H9 (cell line): ENCODE measurements at regions not wholly inside any gene's neighbourhood (a gene's known extent, or its start where the extent isn't known, plus 50 kb on each side); places are given as distances from the start of the nearest gene placed in this dataset.

ENCODE experiments used
- DNase-seq: peaks from one replicate; pipeline ENCODE4 v3.0.0-alpha.2; 2017
- H2AFZ ChIP-seq: one replicate; pipeline ENCODE4 v1.6.1; 2013; ENCODE audit warnings: mild to moderate bottlenecking, low read length, control low read depth, moderate library complexity
- H2AK5ac ChIP-seq: 2 replicates; pipeline ENCODE4 v1.6.1; 2013; ENCODE audit warnings: low read length, control low read depth, mixed read lengths; ENCODE audit not compliant: insufficient read length
- H2BK120ac ChIP-seq: one replicate; pipeline ENCODE4 v1.6.1; 2013; ENCODE audit warnings: low read depth, mild to moderate bottlenecking, low read length, control low read depth, inconsistent platforms; ENCODE audit not compliant: poor library complexity, severe bottlenecking
- H2BK12ac ChIP-seq: 2 replicates; pipeline ENCODE4 v1.6.1; 2013; ENCODE audit warnings: low read length, control low read depth, mixed read lengths, low read depth; ENCODE audit not compliant: insufficient read length
- H2BK15ac ChIP-seq: 2 replicates; pipeline ENCODE4 v1.6.1; 2013; ENCODE audit warnings: low read depth, low read length, control low read depth
- H2BK20ac ChIP-seq: one replicate; pipeline ENCODE4 v1.6.1; 2013; ENCODE audit warnings: low read depth, mild to moderate bottlenecking, low read length, control low read depth, inconsistent platforms; ENCODE audit not compliant: poor library complexity, severe bottlenecking
- H2BK5ac ChIP-seq: 2 replicates; pipeline ENCODE4 v1.6.1; 2013; ENCODE audit warnings: low read length, control low read depth, mixed read lengths; ENCODE audit not compliant: insufficient read length
- H3K14ac ChIP-seq: 2 replicates; pipeline ENCODE4 v1.6.1; 2013; ENCODE audit warnings: low read length, control low read depth; ENCODE audit not compliant: insufficient read depth
- H3K18ac ChIP-seq: 2 replicates; pipeline ENCODE4 v1.6.1; 2013; ENCODE audit warnings: low read depth, mild to moderate bottlenecking, mixed read lengths, low read length, control low read depth; ENCODE audit not compliant: insufficient read length
- H3K23ac ChIP-seq: 2 replicates; pipeline ENCODE4 v1.6.1; 2013; ENCODE audit warnings: low read length, control low read depth, mixed read lengths, low read depth; ENCODE audit not compliant: insufficient read length
- H3K23me2 ChIP-seq: 2 replicates; pipeline ENCODE4 v1.6.1; 2013; ENCODE audit warnings: low read depth, mild to moderate bottlenecking, mixed read lengths, low read length, control low read depth; ENCODE audit not compliant: insufficient read length, poor library complexity, severe bottlenecking
- H3K27ac ChIP-seq: 2 replicates; pipeline ENCODE4 v1.5.1; 2013; ENCODE audit warnings: low read length, control low read depth, mixed read lengths, low read depth; ENCODE audit not compliant: insufficient read length
- H3K27me3 ChIP-seq: 2 replicates; pipeline ENCODE4 v1.6.1; 2013; ENCODE audit warnings: low read length, control low read depth, inconsistent platforms; ENCODE audit not compliant: insufficient read depth
- H3K4ac ChIP-seq: 2 replicates; pipeline ENCODE4 v1.6.1; 2013; ENCODE audit warnings: low read depth, mild to moderate bottlenecking, control low read depth, inconsistent platforms, low read length, moderate library complexity
- H3K4me1 ChIP-seq: 2 replicates; pipeline ENCODE4 v1.6.1; 2013; ENCODE audit warnings: low read length, control low read depth, inconsistent platforms; ENCODE audit not compliant: insufficient read depth
- H3K4me2 ChIP-seq: 2 replicates; pipeline ENCODE4 v1.6.1; 2013; ENCODE audit warnings: low read length, control low read depth, mixed read lengths; ENCODE audit not compliant: insufficient read length, insufficient read depth
- H3K56ac ChIP-seq: 2 replicates; pipeline ENCODE4 v1.6.1; 2013; ENCODE audit warnings: low read depth, mild to moderate bottlenecking, mixed read lengths, low read length, control low read depth; ENCODE audit not compliant: insufficient read length
- H3K79me1 ChIP-seq: 2 replicates; pipeline ENCODE4 v1.6.1; 2013; ENCODE audit warnings: low read depth, mild to moderate bottlenecking, moderate library complexity, low read length, control low read depth, inconsistent platforms; ENCODE audit not compliant: insufficient read depth, poor library complexity, severe bottlenecking
- H3K79me2 ChIP-seq: 2 replicates; pipeline ENCODE4 v1.6.1; 2013; ENCODE audit warnings: low read length, control low read depth, inconsistent platforms; ENCODE audit not compliant: insufficient read depth
- H3K9ac ChIP-seq: 2 replicates; pipeline ENCODE4 v1.6.1; 2013; ENCODE audit warnings: low read length, control low read depth, mixed read lengths; ENCODE audit not compliant: insufficient read length; ENCODE audit errors: extremely low read depth
- H3K9me3 ChIP-seq: one replicate; pipeline ENCODE4 v1.6.1; 2013; ENCODE audit warnings: low read depth, low read length, inconsistent platforms; ENCODE audit not compliant: control insufficient read depth
- H3T11ph ChIP-seq: one replicate; pipeline ENCODE4 v1.6.1; 2013; ENCODE audit warnings: mild to moderate bottlenecking, low read length, control low read depth, inconsistent platforms
- H4K20me1 ChIP-seq: one replicate; pipeline ENCODE4 v1.6.1; 2013; ENCODE audit not compliant: control insufficient read depth, insufficient read length, insufficient read depth
- H4K5ac ChIP-seq: 2 replicates; pipeline ENCODE4 v1.6.1; 2013; ENCODE audit warnings: low read depth, mild to moderate bottlenecking, mixed read lengths, low read length, control low read depth; ENCODE audit not compliant: insufficient read length
- H4K8ac ChIP-seq: replicated peaks from 2 replicates; pipeline ENCODE4 v1.6.1; 2013; ENCODE audit warnings: low read length, control low read depth, mixed read lengths, low read depth; ENCODE audit not compliant: insufficient read length
- H4K91ac ChIP-seq: 2 replicates; pipeline ENCODE4 v1.6.1; 2013; ENCODE audit warnings: low read depth, mild to moderate bottlenecking, moderate library complexity, mixed read lengths, low read length, control low read depth; ENCODE audit not compliant: insufficient read length
- H3K27ac Mint-ChIP-seq, 3 experiments: 2 replicates in 2 of 3; 3 replicates in 1 of 3; pipeline ENCODE4 v1.8.0; 2020 to 2021; ENCODE audit warnings: mixed read lengths in 3 of 3, mild to moderate bottlenecking in 1 of 3, moderate library complexity in 1 of 3
- H3K27me3 Mint-ChIP-seq: 2 replicates; pipeline ENCODE4 v1.8.0; 2021; ENCODE audit warnings: low read depth, mild to moderate bottlenecking, moderate library complexity, mixed read lengths
- H3K36me3 Mint-ChIP-seq, 3 experiments: 2 replicates in 2 of 3; 3 replicates in 1 of 3; pipeline ENCODE4 v1.8.0; 2020 to 2021; ENCODE audit warnings: low read depth in 3 of 3, mixed read lengths in 3 of 3; ENCODE audit not compliant: insufficient read depth in 1 of 3
- H3K4me1 Mint-ChIP-seq, 2 experiments: 2 replicates each; pipeline ENCODE4 v1.8.0; 2020; ENCODE audit warnings: mixed read lengths in 2 of 2
- H3K4me3 Mint-ChIP-seq, 2 experiments: 2 replicates in 1 of 2; 3 replicates in 1 of 2; pipeline ENCODE4 v1.8.0; 2020 to 2021; ENCODE audit warnings: mild to moderate bottlenecking in 2 of 2, mixed read lengths in 2 of 2, moderate library complexity in 1 of 2
- H3K9me3 Mint-ChIP-seq, 2 experiments: 2 replicates in 1 of 2; 3 replicates in 1 of 2; pipeline ENCODE4 v1.8.0; 2020; ENCODE audit warnings: mild to moderate bottlenecking in 2 of 2, mixed read lengths in 2 of 2, moderate library complexity in 1 of 2
- CTCF ChIP-seq: fragments of 200-600 bp; sonication (generic); conservative IDR thresholded peaks from 3 replicates; pipeline ENCODE4 v1.8.0; 2021; ENCODE audit warnings: antibody characterized with exemption, mild to moderate bottlenecking
- WGBS: extraction: QIAGEN DNeasy Blood & Tissue Kit; methylation state at CpG from one replicate; pipeline ENCODE4 v1.1.7; 2013; ENCODE audit warnings: missing lambda C conversion rate, low lambda C conversion rate, mixed read lengths; ENCODE audit not compliant: insufficient read length; ENCODE audit errors: extremely low coverage; 5-methylcytosine and 5-hydroxymethylcytosine counted together

- H3K27me3 Mint-ChIP-seq = no peaks in the 10 kb centered on the region; the same call in 1 of the 2 replicates
- Histone ChIP-seq H3K79me2 (no peaks in the 10 kb centered on the region), H2AK5ac (no peak overlapping the region), H2BK12ac (no peak overlapping the region), H3K23me2 (no peaks in the 10 kb centered on the region), H2BK5ac (no peak overlapping the region), H4K91ac (no peak overlapping the region), H3K14ac (no peak overlapping the region), H3T11ph (no peak overlapping the region), H3K27me3 (no peaks in the 10 kb centered on the region), H3K79me1 (no peaks in the 10 kb centered on the region), H3K4me2 (no peak overlapping the region), H3K9ac (no peak overlapping the region), H3K23ac (no peak overlapping the region), H4K5ac (no peak overlapping the region), H4K8ac (no peak overlapping the region), H3K18ac (no peak overlapping the region), H4K20me1 (no peaks in the 10 kb centered on the region), H3K9me3 (no peaks in the 10 kb centered on the region), H3K27ac (no peak overlapping the region), H3K56ac (no peak overlapping the region), H3K4me1 (no peaks in the 10 kb centered on the region), H2BK20ac (no peak overlapping the region), H2BK15ac (no peak overlapping the region), H3K4ac (no peak overlapping the region), H2BK120ac (no peak overlapping the region), H2AFZ (no peak overlapping the region)
- no peaks in the 10 kb centered on the region for H3K4me1 Mint-ChIP-seq
- no peak overlapping the region for H3K27ac Mint-ChIP-seq
- H3K4me3 Mint-ChIP-seq = no peak overlapping the region
- TF ChIP-seq CTCF = no peak
- no peak for DNase-seq
- WGBS = no CpG with 5 or more reads among the region's 4 CpGs
- H3K9me3 Mint-ChIP-seq = no peaks in the 10 kb centered on the region
- no peaks in the 10 kb centered on the region for H3K36me3 Mint-ChIP-seq
Measured at GRCh38 chr13:103224804-103225203, 158.6 kb upstream of the SLC10A2 start.
